GM19239 (cell line): ENCODE measurements at regions not wholly inside any gene's neighbourhood (a gene's known extent, or its start where the extent isn't known, plus 50 kb on each side); places are given as distances from the start of the nearest gene placed in this dataset.
"Not testable (repeated sequence)": the region's sequence is repeated elsewhere in the genome, so short reads cannot be mapped to it uniquely, and the experiment has no call there.

Experiments
- DNase-seq: peaks from one replicate; pipeline ENCODE4 v3.0.0; 2011; ENCODE audit warnings: low spot score; ENCODE audit not compliant: insufficient read length
- FAIRE-seq: peaks from 2 replicates; lab custom pipeline; 2011; peaks lifted over from hg19 to GRCh38; lab: Jason Lieb, UNC

DNA sequence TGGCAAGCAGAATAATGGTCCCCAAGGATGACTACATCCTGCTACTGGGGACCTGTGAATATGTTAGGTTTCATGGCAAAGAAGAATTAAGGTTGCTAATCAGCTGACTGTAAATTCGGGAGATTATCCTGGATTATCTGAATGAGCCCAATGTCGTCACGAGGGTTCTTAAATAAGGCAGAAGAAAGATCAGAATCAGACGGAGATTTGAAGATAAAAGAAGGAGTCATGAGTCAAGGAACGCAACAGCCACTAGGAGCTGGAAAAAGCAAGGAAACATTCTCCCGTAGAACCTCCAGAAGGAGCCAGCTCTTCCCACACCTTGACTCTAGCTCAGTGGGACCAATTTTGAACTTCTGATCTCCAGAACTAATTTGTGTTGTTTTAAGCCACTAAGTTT lies 82.9 kb upstream of the APBB1IP start:
- no peak for FAIRE-seq
- no peak for DNase-seq

DNA sequence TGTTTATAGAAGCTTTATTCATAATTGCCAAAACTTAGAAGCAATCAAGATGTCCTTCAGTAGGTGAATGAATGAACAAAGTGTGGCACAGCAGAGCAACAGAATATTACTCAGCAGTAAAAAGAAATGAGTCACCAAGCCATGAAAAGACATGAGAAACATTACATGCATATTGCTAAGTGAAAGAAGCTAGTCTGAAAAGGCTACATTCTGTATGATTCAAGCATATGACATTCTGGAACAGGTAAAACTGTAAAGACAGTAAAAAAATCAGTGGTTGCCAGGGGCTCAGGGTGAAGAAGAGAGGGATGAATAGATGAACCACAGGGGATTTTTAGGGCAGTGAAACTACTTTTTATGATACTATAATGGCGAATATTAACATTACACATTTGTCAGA lies 80.9 kb upstream of the APBB1IP start:
- FAIRE-seq (no peak), DNase-seq (no peak)

DNA sequence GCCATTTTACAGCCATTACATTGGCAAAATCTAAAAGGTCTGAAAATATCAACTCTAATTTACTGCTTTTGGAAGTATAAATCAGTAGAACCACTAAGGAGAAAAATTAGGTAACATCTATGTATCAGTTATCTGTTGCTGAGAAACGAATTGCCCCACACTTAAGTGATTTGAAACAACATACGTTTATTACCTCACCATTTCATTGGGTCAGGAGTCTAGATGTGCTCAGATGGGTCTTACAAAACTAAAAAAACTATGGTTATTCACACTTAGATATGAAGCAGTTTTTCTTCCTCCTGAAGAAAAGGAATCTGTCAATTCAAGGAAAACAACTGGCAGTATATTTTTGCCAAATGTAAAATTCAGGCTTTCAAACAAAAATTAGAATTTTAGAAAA lies 80.1 kb upstream of the APBB1IP start:
- FAIRE-seq (no peak), DNase-seq (no peak)

DNA sequence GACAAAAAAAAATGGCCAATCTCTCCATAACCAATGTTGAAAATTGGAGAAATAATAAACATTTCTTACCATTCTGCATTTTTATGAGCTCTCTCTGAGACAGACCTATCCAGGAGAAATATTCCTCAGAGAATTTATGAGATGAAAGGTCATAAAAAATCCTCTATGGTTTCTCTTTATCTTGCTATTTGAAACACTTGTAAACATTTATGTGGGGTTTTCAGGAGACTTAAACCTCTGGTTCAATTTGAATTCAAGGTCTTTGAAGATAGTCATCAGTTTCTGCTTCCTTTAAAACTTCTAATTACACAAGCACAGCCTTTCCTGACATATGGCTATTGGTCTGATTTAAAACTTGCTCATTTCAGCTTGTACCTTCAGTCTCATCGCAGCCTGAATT lies 78.5 kb upstream of the APBB1IP start:
- DNase-seq = no peak
- FAIRE-seq = no peak

DNA sequence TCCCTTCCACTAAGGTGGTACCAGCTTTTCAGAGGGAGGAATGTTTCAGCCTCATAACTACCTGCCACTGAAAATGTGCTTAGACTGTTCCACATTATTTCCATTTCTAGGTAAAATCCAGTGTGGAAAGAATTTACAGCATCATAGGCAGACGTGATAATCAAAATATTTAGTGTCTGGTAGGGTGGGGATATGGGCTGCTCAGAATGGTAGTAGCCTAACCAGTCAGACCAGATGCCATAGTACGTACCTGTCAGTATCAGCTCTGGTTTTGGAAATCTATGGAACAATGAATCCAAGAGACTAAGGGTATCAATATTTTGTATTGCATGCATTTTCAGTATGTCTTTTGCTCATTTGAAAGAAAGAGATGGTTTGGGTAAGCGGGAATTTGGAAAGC lies 76.8 kb upstream of the APBB1IP start:
- DNase-seq (no peak), FAIRE-seq (no peak)

DNA sequence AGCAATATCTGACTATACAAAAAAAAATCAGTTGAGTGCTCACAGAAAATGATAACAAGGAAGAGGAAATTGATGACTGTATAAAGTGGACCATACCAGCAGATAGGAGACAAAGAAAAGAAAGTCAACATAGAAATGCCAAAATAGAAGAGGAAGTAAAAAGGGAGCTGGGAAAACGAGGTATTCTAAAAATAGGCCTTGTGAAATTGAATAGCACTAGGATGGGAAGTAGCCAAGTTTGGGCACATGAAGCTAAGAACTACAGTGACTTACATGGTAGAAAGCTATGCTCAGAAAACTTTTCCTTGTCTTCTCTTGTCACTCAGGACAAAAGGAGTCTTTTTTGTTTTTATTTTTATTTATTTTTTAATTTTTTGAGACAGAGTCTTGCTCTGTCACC lies 76.2 kb upstream of the APBB1IP start:
- no peak for DNase-seq
- FAIRE-seq = no peak

DNA sequence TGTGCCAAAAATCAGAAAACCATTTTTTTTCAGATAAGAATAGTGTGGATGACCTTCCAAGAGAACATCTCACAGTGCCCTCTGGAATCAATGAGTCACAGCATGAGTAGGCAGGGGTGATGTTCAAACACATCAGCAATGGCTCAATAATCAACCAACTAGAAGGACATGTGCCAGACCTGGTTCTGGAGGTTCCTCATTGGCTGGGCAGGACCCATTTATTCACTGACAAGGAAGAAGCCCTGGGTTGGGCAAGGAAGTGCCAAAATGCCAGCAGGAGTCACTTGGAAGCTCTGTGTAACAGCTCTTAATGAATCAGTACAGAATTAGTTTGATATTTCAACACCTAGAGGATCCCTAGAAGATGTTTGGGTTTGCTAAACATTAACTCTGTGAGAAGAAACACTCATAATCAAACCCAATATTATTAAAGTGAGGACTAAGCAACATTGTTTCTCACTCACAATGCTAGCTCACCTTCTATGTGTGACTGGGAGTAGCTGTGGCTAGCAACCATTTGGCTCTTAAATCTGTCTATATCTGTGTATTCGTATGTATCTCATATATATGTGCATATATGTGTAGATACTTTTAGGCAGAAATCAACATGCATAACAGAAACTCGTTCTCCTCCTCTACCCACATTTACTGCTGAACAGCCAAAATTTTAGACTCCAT lies 72.3 kb upstream of the APBB1IP start:
- FAIRE-seq (no peak), DNase-seq (no peak)

DNA sequence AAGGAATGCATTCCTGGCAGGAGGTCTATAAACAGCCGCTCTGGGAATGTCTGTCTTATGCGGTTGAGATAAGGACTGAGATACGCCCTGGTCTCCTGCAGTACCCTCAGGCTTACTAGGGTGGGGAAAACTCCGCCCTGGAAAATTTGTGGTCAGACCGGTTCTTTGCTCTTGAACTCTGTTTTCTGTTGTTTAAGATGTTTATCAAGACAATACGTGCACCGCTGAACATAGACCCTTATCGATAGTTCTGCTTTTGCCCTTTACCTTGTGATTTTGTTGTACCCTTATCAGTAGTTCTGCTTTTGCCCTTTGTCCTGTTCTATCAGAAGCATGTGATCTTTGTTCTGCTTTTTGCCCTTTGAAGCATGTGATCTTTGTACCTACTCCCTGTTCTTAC lies 71.1 kb upstream of the APBB1IP start:
- not testable (repeated sequence) for FAIRE-seq, DNase-seq

DNA sequence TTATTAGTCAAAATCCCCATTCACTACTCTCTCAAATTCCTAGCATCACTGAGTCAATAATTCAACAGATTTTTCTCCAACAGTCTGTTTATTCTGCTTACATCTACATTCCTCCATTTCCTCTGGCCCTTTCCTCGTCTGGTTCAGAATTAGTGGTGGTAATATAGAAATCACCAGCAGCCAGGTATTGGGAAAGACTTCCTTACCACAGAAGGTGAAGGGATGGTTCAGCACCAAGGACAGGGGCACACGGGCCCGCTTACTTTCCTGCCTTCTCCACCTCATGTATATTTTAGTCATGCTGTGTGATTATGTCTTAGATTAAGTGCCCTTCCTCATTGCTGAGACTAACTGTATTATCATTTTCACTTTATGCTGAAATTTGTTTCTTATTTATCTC lies 70.4 kb upstream of the APBB1IP start:
- DNase-seq = peak; percentile 12
- FAIRE-seq = peak; percentile 94

DNA sequence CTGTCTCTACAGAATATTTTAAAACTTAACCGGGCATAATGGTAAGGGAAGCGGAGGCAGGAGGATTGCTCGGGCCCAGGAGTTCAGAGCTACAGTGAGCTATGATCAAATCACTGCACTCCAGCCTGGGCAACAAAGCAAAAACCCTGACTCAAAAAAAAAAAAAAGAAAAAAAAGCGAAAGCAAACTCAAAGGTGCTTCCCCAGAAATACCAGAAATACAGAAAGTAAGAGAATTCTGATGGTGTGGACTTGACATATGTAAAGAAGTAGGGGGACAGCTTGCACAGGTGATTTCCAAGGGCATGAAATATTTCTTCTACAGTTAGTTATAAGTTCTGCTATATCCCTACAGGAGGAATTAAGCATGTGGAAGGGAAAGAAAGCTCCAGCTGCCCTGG lies 69.7 kb upstream of the APBB1IP start:
- FAIRE-seq = peak; percentile 70
- DNase-seq = no peak

DNA sequence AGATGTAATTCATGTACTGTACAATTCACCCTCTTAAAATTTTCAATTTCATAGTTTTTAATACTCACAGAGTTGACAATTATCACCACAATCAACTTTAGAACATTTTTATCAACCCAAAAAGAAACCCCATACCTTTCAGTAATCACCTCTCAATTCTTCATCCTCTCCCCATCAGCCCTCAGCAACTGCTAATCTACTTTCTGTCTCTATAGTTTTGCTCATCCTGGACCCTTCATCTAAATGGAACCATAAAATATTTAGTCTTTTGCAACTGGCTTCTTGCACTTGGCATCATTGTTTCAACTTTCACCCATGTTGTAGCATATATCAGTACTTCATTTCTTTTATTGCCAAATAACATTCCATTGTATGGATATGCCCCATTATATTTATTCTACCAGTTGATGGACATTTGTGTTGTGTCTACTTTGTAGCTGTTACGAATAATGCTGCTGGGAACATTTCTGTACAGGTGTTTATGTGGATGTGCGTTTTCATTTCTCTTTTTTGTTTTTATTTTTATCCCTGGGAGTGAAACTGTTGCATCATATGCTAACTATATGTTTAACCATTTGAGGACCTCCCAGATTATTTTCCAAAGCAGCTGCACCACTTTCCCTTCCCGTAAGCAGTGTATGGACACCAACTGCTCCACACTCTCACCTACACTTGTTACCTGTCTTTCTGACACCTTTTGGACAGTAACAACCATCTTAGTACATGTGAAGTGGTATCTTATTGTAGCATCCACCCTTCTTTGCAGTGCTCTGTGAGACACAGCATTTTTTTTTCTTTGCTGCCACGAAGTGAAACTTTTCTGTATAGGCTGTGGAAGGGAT lies 65.4 kb upstream of the APBB1IP start:
- FAIRE-seq (no peak), DNase-seq (no peak)

DNA sequence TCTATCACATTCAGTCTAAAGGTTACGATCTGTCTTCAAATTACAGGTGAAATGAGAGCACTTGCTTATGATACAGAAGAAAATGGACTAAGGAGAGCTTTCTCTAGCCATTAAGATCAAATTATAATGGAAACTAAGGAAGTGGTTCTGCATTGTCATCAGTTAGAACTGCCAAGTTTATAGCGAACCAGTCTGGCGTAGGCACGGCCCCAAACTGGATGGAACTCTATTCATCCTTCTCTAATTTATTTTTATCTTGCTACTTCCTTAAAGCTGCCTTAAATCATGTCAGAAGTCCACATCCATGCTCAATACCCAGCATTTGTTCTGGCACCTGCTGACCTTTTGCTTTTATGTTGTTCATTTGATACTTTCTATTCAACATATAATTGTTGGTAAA lies 63.7 kb upstream of the APBB1IP start:
- DNase-seq (no peak), FAIRE-seq (no peak)

DNA sequence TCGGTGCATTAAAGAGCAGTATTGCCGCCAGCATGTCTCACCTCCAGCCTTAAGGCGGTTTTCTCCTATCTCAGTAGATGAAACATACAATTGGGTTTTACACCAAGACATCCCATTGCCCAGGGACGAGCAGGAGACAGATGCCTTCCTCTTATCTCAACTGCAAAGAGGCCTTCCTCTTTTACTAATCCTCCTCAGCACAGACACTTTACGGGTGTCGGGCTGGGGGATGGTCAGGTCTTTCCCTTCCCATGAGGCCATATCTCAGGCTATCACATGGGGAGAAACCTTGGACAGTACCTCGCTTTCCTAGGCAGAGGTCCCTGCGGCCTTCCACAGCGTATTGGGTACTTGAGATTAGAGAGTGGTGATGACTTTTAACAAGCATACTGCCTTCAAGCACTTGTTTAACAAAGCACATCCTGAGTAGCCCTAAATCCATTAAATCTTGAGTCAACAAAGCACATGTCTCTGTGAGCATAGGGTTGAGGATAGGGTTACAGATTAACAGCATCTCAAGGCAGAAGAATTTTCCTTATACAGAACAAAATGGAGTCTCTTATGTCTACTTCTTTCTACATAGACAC lies 60.8 kb upstream of the APBB1IP start:
- DNase-seq, FAIRE-seq: not testable (repeated sequence)

DNA sequence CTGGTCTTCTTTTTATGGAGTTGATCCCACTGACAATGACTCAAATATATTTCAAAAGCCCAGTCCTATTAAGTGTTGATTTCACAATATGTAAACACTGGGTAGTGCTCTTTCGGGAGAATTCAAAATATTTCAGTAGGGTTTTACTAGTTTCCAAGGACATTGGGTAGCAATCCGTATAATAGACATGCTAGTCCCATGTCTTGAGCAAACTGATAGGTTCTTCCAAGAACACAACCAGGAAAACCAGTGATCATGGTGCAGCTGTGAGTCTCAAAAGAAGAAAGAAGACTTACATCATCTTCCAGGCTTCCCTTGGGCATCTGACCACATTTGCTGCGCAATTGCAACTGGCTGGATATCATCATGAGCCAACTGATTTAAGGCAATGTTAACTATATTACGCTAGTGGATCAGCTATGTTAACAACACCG lies 59.3 kb upstream of the APBB1IP start:
- DNase-seq (no peak), FAIRE-seq (no peak)

DNA sequence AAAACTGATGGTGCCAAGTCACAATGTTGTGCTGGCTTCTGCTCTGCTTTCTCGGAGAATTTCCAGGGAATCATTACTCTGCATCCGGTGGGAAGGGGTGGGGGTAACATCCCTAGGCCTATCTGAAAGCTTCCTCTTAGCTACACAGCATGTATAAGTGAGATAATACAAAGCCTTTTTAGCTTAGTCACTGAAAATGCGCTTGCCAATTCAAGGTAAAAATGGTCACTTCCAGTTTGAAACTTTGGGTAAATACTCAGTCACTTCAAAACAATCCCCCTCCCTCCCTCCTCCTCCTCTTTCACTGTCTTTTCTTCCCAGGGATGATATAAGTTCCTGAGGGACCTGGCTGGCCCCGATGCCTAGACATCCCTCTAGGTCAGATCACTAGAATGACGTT lies 57.3 kb upstream of the APBB1IP start:
- DNase-seq = no peak
- no peak for FAIRE-seq

DNA sequence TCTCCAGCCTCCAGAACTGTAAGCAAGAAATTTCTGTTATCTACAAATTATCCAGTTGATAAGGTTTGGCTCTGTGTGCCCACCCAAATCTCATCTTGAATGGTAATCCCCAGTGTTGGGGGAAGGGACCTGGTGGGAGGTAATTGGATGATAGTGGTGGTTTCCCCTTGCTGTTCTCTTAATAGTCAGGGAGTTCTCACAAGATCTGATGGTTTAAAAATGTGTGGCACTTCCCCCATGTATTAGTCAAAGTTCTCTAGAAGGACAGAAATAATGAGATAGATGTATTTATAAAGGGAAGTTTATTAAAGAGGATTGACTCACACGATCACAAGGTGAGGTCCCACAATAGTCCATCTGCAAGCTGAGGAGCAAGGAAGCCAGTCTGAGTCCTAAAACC lies 56.2 kb upstream of the APBB1IP start:
- DNase-seq (no peak), FAIRE-seq (no peak)

DNA sequence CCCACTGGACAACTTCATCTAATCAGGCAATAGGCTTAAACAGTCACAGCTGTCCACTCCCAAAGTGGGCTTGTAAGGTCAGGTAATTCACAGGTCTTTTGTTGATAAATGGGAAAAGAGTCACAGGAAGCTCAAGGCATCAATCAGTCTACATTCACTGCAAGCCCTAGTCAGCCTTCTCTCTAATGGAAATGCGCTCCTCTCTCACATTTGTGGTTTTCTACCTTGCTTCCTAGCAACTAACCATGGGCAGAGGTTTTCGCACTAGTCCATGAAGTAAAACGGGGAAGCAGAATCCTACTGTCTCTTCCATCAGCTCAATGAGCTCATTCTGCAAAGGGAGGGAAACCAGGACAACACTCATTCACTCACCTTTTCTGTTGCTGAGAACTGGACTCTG lies 53.5 kb upstream of the APBB1IP start:
- FAIRE-seq = no peak
- no peak for DNase-seq

DNA sequence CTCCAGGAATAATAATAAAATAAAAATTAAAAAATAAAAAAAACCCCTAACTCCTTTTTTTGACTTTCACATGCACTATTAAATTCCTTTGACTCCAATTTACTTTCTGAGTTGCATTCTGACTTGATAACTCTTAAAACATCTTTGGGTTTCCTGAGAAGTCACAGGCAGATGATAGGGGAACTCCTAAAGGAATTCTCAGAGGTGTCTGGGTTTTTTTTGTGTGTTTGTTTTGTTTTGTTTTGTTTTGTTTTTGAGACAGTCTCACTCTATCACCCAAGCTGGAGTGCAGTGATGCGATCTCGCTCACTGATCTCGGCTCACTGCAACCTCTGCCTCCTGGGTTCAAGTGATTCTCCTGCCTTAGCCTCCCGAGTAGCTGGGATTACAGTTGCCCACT lies 52.7 kb upstream of the APBB1IP start:
- no peak for DNase-seq
- FAIRE-seq = peak; percentile 66

DNA sequence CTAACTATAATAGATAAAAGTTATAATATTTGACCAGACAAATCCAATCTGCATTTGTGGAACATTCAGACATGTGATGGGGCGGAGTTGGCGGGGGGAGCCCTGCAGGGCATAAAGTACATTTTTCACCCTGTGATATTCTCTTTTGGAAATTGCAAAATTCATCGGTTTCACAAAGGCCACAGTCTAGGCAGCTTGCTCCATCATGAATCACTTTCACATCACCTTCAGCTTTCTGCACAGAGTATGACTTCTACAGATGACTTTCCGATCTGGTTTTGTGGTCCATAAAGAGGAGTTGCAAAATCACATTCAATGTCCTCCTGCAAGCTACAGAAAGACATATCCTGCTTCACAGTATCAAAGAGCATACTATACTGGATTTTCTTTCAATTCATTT lies 51.4 kb upstream of the APBB1IP start:
- DNase-seq (no peak), FAIRE-seq (peak; percentile 81)
